ENCODE measurements at regions not wholly inside any gene's neighbourhood (a gene's known extent, or its start where the extent isn't known, plus 50 kb on each side); places are given as distances from the start of the nearest gene placed in this dataset.

- TF ChIP-seq ZNF785 (tag by site-specific recombination; IDR thresholded peaks at IDR 0.05) = no peak
- no peak for TF ChIP-seq HOXA7 (CRISPR knock-in tag; IDR thresholded peaks at IDR 0.05; ENCODE audit: borderline replicate concordance)
- TF ChIP-seq CTCF (tag by site-specific recombination; IDR thresholded peaks at IDR 0.05) = no peak
- no peak for TF ChIP-seq ZNF23 (tag by site-specific recombination; IDR thresholded peaks at IDR 0.05; ENCODE audit: borderline replicate concordance)
- no peak for TF ChIP-seq KLF7 (tag by site-specific recombination; IDR thresholded peaks at IDR 0.05; ENCODE audit: borderline replicate concordance)
Measured at GRCh38 chr19:34577531-34578101, 96.1 kb downstream of the WTIP start.
